GM23338 (cell line): ENCODE measurements at regions not wholly inside any gene's neighbourhood (a gene's known extent, or its start where the extent isn't known, plus 50 kb on each side); places are given as distances from the start of the nearest gene placed in this dataset.

Source experiments
- CTCF ChIP-seq, 2 experiments: fragments of 200-600 bp in 1 of 2; sonication (generic) in 1 of 2; conservative IDR thresholded peaks; 2 replicates each; pipeline versions ENCODE4 v1.5.1 to v1.6.1; 2016 to 2017; ENCODE audit warnings: antibody characterized with exemption in 2 of 2, low read depth in 2 of 2, mild to moderate bottlenecking in 2 of 2, moderate library complexity in 1 of 2
- EZH2phosphoT487 ChIP-seq: fragments of 200-600 bp; sonication (generic); IDR thresholded peaks from one replicate; pipeline ENCODE4 v1.8.1; 2018; ENCODE audit warnings: antibody characterized with exemption; ENCODE audit not compliant: unreplicated experiment
- ZNF114 ChIP-seq: fragments of 250-450 bp; sonication (Bioruptor Pico); IDR thresholded peaks from 2 replicates; pipeline ENCODE4 v1.5.0; 2020; ENCODE audit warnings: mild to moderate bottlenecking, moderate library complexity
- TF ChIP-seq, protein P1 (sequence below): IDR thresholded peaks from one replicate; pipeline ENCODE4 v1.6.1; 2018; ENCODE audit warnings: antibody characterized with exemption; ENCODE audit not compliant: unreplicated experiment

GRCh38 chr18:59054496-59055287 is 85.0 kb upstream of the SEC11C start:
- TF ChIP-seq CTCF (conservative IDR thresholded peaks at IDR 0.05; ENCODE audit: low read depth in 2 of 2) = no peak
- TF ChIP-seq, protein P1, sequence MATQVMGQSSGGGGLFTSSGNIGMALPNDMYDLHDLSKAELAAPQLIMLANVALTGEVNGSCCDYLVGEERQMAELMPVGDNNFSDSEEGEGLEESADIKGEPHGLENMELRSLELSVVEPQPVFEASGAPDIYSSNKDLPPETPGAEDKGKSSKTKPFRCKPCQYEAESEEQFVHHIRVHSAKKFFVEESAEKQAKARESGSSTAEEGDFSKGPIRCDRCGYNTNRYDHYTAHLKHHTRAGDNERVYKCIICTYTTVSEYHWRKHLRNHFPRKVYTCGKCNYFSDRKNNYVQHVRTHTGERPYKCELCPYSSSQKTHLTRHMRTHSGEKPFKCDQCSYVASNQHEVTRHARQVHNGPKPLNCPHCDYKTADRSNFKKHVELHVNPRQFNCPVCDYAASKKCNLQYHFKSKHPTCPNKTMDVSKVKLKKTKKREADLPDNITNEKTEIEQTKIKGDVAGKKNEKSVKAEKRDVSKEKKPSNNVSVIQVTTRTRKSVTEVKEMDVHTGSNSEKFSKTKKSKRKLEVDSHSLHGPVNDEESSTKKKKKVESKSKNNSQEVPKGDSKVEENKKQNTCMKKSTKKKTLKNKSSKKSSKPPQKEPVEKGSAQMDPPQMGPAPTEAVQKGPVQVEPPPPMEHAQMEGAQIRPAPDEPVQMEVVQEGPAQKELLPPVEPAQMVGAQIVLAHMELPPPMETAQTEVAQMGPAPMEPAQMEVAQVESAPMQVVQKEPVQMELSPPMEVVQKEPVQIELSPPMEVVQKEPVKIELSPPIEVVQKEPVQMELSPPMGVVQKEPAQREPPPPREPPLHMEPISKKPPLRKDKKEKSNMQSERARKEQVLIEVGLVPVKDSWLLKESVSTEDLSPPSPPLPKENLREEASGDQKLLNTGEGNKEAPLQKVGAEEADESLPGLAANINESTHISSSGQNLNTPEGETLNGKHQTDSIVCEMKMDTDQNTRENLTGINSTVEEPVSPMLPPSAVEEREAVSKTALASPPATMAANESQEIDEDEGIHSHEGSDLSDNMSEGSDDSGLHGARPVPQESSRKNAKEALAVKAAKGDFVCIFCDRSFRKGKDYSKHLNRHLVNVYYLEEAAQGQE = no peak
- no peak for TF ChIP-seq ZNF114 (CRISPR knock-in tag)
- TF ChIP-seq EZH2phosphoT487 = no peak
